Astrocyte of the spinal cord (primary cell): ENCODE measurements at regions not wholly inside any gene's neighbourhood (a gene's known extent, or its start where the extent isn't known, plus 50 kb on each side); places are given as distances from the start of the nearest gene placed in this dataset.
"Not testable (repeated sequence)": the region's sequence is repeated elsewhere in the genome, so short reads cannot be mapped to it uniquely, and the experiment has no call there.

Source experiments
- DNase-seq: peaks from one replicate; pipeline ENCODE4 v3.0.0; 2011; ENCODE audit warnings: low read depth, low spot score
- H3K4me3 ChIP-seq: 2 replicates; pipeline ENCODE4 v1.5.1; 2011; ENCODE audit warnings: low read depth, mild to moderate bottlenecking, low read length, moderate library complexity
- in situ Hi-C: cut with HindIII; loops from 2 replicates; pipeline ENCODE4 v1.10.0; 2017; ENCODE audit warnings: low sequenced_read_pairs
- TF ChIP-seq, protein P1 (sequence below): IDR thresholded peaks from 2 replicates; pipeline ENCODE4 v1.5.1; 2012; ENCODE audit warnings: low read depth, mild to moderate bottlenecking, low read length, inconsistent platforms

DNA sequence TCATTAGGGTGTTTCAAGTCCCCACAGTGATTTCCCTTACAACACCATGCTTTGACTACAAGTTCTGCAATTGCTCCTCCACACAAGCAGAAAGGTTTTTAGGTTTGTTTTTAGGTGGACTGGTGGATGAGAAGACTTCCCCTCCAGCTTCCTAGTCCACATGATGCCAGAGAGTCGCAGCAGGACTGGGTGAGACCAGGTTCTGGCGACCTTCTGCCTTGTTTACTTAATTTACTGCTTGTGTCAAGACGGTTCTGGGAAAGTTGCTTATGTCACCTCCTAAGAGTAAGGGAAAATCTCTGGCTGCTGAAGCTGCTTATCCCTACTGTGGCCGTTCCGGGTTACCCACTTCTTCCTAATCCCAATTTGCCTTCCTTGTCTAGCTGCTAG lies 76.4 kb downstream of the GLUL start:
- DNase-seq = no peak
- TF ChIP-seq, protein P1, sequence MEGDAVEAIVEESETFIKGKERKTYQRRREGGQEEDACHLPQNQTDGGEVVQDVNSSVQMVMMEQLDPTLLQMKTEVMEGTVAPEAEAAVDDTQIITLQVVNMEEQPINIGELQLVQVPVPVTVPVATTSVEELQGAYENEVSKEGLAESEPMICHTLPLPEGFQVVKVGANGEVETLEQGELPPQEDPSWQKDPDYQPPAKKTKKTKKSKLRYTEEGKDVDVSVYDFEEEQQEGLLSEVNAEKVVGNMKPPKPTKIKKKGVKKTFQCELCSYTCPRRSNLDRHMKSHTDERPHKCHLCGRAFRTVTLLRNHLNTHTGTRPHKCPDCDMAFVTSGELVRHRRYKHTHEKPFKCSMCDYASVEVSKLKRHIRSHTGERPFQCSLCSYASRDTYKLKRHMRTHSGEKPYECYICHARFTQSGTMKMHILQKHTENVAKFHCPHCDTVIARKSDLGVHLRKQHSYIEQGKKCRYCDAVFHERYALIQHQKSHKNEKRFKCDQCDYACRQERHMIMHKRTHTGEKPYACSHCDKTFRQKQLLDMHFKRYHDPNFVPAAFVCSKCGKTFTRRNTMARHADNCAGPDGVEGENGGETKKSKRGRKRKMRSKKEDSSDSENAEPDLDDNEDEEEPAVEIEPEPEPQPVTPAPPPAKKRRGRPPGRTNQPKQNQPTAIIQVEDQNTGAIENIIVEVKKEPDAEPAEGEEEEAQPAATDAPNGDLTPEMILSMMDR = no peak
- in situ Hi-C loops = no loop called here
- H3K4me3 ChIP-seq = no peak overlapping the region

DNA sequence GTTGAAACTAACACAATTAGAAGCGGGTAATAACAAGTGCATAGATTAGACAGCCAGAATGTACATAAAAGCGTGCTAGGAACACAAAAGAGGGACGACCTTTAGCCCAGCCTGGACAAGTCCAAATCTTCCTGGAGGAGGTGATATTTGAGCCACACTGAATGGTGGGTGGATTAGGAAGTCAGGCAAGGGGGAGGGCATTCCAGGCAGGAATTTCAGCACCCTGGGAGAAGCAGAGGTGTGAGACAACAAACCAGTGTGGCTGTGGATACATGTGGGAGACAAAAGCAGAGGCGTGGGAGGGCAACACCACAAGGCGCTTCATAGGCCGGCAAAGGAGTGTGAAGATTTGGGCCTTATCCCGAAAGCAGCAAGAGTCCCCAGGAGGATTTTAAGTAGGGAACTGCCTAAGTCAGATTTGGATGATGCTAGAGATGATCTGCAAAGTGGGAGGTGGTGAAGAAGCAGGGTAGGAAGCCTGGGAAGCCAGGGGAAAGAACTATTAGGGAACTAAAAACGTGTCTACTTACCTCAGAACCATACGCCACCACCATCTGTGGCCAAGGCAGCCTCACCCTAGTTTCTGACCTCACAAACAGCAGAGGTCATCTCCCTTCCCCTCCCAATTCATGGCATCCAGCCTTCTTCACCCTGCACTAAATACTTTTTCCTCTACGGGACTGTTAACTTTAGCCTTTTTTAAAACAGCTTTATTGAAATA lies 81.8 kb downstream of the GLUL start:
- in situ Hi-C loops = no loop called here
- H3K4me3 ChIP-seq = no peak overlapping the region
- DNase-seq = no peak
- TF ChIP-seq, protein P1 = no peak

DNA sequence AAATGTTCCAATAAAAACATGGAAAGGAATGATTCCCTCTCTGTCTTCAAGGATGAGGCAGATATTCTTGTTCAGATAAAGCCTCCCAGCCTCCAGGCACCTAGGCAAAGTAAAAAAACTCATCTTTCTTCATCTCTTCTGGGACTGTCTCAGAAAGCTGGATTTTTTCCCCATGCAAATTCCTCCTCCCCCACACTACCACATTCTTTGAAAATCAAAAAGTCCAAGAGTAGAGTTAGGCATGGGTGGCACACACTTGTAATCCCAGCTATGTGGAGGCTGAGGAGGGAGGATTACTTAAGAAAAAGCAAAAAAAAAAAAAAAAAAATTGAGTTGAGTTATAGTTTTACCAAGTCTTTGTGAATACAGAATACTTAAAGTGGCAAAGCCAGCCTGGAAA lies 82.8 kb downstream of the GLUL start:
- in situ Hi-C loops = no loop called here
- TF ChIP-seq, protein P1 = no peak

DNA sequence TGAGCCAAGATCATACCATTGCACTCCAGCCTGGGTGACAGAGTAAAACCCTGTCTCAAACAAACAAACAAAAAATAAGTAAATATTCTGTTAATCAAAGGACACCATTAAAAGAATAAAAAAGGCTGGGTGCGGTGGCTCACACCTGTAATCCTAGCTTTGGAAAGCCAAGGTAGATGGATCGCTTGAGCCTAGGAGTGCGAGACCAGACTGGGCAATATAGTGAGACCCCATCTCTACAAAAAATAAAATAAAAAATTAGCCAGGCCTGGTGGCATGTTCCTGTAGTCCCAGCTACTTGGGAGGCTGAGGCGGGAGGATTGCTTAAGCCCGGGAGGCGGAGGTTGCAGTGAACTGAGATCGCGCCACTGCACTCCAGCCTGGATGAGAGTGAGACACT lies 84.1 kb downstream of the GLUL start:
- in situ Hi-C loops, DNase-seq, H3K4me3 ChIP-seq: not testable (repeated sequence)

More for the DNA sequence above, 82.8 kb downstream of the GLUL start:
- no peak overlapping the region for H3K4me3 ChIP-seq
- DNase-seq = no peak

DNA sequence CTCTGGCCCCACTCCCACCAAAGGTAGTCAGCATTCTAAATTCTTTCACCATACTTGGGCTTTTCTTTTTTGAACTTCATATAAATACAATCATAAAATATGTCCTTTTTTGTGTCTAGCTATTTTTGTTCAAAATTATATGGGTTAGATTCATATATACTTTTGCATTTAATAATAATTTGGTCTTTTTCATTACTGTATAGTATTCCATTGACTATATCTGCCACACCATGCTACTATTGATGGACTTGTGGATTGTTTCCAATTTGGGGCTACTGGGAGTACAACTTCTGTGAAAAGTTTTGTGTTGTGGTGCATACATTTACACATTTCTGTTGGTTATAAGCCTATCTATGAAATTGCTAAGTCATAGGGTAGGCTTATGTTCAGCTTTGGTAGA lies 85.7 kb downstream of the GLUL start:
- DNase-seq = no peak
- no peak overlapping the region for H3K4me3 ChIP-seq
- in situ Hi-C loops = no loop called here
- TF ChIP-seq, protein P1 = no peak

DNA sequence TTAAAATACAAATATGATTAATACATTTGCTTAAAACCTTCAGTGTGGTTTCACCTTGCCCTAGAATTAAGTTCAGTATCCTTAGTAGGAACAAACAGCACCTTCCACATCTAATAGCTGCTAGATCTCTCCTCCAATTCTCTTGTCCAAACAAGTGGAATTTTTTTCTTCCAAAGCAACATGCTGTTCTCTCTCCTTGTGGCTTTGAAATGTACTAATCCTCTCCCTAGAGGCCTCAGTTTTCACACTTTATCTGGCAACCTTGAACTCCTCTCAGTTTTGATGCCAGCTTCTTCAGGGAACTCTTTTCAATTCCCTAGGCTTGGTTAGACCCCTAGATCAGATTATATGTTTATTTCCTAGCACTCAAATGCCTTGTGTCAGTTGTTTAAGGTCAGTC lies 87.0 kb downstream of the GLUL start:
- no peak overlapping the region for H3K4me3 ChIP-seq
- DNase-seq = no peak
- TF ChIP-seq, protein P1 = no peak
- in situ Hi-C loops = no loop called here

DNA sequence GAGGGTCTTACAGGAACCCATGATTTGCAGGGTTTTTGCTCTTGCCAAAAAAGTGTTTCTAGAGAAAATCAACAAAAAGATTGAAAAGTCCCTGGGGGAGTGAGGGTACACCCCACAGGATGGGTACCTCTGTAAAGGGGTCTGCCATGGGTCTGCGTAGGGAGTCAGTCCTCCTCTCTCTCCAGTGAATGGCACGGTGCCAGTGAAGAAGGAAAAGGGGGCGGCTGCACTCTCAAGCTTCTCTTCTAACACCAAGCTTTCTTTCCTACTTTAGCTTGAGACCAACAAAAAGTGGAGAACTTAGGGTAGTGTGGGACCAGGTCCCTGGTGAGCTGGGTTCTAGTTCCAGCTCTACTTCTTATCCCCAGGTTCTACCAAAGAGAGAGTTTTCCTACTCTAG lies 87.4 kb downstream of the GLUL start:
- TF ChIP-seq, protein P1 = no peak
- H3K4me3 ChIP-seq = no peak overlapping the region
- no peak for DNase-seq
- in situ Hi-C loops = no loop called here
